Subcutaneous abdominal adipose tissue (tissue), 5 donors: ENCODE measurements at regions not wholly inside any gene's neighbourhood (a gene's known extent, or its start where the extent isn't known, plus 50 kb on each side); places are given as distances from the start of the nearest gene placed in this dataset.
"Not testable (repeated sequence)": the region's sequence is repeated elsewhere in the genome, so short reads cannot be mapped to it uniquely, and the experiment has no call there.

Source experiments
- H3K27ac ChIP-seq: one replicate; pipeline ENCODE4 v1.7.0; 2013; ENCODE audit warnings: low read depth, mild to moderate bottlenecking, inconsistent platforms, low read length, moderate library complexity
- H3K27me3 ChIP-seq, 5 donors: one replicate each; pipeline ENCODE4 v1.7.0; 2013; ENCODE audit warnings: low read length in 5 of 5, inconsistent platforms in 1 of 5; ENCODE audit not compliant: control insufficient read depth in 5 of 5, insufficient read depth in 4 of 5
- H3K36me3 ChIP-seq, 5 donors: one replicate each; pipeline ENCODE4 v1.7.0; 2013; ENCODE audit warnings: low read length in 5 of 5; ENCODE audit not compliant: control insufficient read depth in 5 of 5, insufficient read depth in 5 of 5
- H3K4me1 ChIP-seq, 5 donors: one replicate each; pipeline ENCODE4 v1.7.0; 2013; ENCODE audit warnings: low read length in 5 of 5, mild to moderate bottlenecking in 3 of 5, moderate library complexity in 1 of 5; ENCODE audit not compliant: control insufficient read depth in 5 of 5, insufficient read depth in 5 of 5
- H3K4me3 ChIP-seq, 5 donors: one replicate each; pipeline ENCODE4 v1.7.0; 2013; ENCODE audit warnings: low read length in 5 of 5, low read depth in 1 of 5
- H3K9ac ChIP-seq, 5 donors: one replicate each; pipeline ENCODE4 v1.7.0; 2013; ENCODE audit warnings: low read length in 5 of 5, mild to moderate bottlenecking in 4 of 5, moderate library complexity in 3 of 5
- H3K9me3 ChIP-seq, 5 donors: one replicate each; pipeline ENCODE4 v1.7.0; 2013; ENCODE audit warnings: low read length in 5 of 5; ENCODE audit not compliant: control insufficient read depth in 5 of 5
- donor health status: healthy.
- donor health status: healthy.
- donor health status: healthy.
- donor health status: healthy.
- donor health status: healthy.

DNA sequence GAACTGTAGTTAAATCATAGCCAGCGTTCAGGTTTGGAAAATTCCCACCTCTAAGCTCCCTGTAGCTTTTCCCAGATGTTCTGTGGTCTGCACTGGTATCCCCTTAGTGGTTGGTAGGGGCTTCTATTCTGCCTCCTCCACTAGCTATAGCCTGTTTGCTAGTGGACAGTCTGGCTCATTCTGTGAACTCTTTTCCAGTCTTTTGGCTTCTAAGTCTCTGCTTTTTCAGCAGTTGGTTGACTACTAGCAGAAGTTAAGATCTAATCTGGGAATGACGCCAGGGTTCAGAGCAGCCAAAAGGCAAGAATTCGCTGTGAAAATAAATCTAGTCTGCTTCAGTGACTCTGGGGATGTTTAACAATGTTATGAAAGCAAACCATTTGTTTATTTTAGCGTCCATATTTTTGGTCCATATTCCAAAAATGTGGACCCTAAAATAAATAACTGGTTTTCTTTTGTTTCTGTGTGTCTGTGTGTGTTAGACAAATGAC is 73.7 kb upstream of the WDR72 start:
- Histone ChIP-seq H3K4me1 (peaks cover 0 to 8% (median 7%) of the 10 kb centered on the region in 5 donors), H3K9ac (no peak overlapping the region), H3K9me3 (no peaks in the 10 kb centered on the region), H3K4me3 (no peak overlapping the region), H3K36me3 (no peaks in the 10 kb centered on the region), H3K27ac (no peak overlapping the region), H3K27me3 (peaks cover 0 to 2% (median 0%) of the 10 kb centered on the region in 5 donors)

DNA sequence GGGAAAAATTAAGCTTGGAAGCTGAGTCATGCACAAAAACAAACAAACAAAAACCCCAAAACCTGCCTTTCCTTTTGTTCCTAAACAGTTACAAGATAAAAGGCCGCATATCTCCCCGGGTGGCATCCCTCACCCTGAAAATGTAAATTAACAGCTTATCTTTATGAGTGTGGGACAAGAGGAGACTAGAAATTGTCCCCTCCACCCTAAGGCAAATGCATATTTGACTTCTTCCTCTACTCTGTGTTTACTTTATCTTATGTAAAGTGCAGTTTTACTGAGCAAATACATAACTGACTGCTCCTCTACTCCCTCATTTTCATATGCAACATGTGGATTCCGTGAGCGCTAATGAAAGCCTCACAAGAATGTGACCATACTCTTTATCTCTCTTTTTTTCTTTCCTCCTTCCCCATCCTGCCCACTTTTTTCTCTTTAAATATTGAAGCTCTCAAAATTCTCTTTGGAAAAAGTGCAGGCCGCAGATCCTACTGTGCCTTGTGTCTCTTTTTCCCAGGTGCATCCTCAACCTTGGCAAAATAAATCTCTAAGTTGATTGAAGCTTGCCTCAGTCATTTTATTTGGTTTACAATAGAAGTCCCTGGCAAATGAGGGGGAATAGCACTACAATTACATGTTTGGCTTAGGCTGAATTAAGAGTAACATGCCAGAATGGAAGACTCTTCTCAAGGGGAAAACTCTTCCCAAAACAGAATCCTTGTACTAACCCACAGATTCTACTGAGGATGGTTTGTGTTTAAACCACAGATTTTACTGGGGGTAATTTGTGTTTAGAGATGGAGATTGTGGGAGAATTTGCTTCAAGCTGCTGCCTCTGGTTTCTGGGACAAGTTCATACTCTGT is 72.7 kb upstream of the WDR72 start:
- Histone ChIP-seq H3K4me3 (no peak overlapping the region), H3K27ac (no peak overlapping the region), H3K36me3 (no peaks in the 10 kb centered on the region), H3K9me3 (no peaks in the 10 kb centered on the region), H3K27me3 (peaks cover 0 to 2% (median 0%) of the 10 kb centered on the region in 5 donors), H3K9ac (no peak overlapping the region), H3K4me1 (peaks cover 0 to 8% (median 7%) of the 10 kb centered on the region in 5 donors)

DNA sequence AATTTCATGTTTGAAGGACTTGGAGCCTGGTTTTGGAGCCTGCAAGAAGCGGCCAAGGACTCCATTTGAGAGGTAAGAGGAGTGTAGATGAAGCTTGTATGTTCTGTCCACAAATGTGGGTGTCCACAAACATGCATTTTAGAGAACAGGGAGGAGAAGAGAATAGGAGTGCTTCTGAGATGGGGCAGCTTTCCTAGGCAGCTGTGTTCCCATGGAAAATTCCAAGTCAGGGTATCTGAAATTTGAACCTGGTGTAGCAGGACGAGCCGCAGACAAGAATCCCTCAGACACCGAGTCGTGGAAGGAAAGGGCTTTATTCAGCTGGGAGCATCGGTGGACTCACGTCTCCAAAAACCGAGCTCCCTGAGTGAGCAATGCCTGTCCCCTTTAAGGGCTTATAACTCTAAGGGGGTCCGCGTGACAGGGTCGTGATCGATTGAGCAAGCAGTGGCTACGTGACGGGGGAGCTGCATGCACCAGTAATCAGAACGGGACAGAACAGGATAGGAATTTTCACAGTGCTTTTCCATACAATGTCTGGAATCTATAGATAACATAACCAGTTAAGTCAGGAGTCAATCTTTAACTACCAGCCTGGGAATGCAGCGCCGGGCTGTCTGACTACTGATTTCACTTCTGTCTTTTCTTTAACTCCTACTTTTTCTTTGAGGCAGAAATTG is 71.4 kb upstream of the WDR72 start:
- no peak overlapping the region for H3K4me3 ChIP-seq
- H3K27ac ChIP-seq, result no peak overlapping the region
- no peaks in the 10 kb centered on the region for H3K36me3 ChIP-seq
- no peaks in the 10 kb centered on the region for H3K9me3 ChIP-seq
- H3K27me3 ChIP-seq, result peaks cover 0 to 2% (median 0%) of the 10 kb centered on the region in 5 donors
- H3K4me1 ChIP-seq, result peaks cover 0 to 8% (median 7%) of the 10 kb centered on the region in 5 donors
- H3K9ac ChIP-seq, result no peak overlapping the region

GRCh38 chr15:53829923-53830459 is 70.5 kb upstream of the WDR72 start:
- H3K27me3 ChIP-seq, result peaks cover 0 to 2% (median 0%) of the 10 kb centered on the region in 5 donors
- H3K27ac ChIP-seq, result no peak overlapping the region
- H3K9ac ChIP-seq, result no peak overlapping the region
- peaks cover 0 to 8% (median 7%) of the 10 kb centered on the region in 5 donors for H3K4me1 ChIP-seq
- no peaks in the 10 kb centered on the region for H3K9me3 ChIP-seq
- no peak overlapping the region for H3K4me3 ChIP-seq
- no peaks in the 10 kb centered on the region for H3K36me3 ChIP-seq

GRCh38 chr15:53829471-53829870 is 70.0 kb upstream of the WDR72 start:
- H3K9ac ChIP-seq, result no peak overlapping the region
- H3K27me3 ChIP-seq, result peaks cover 0 to 2% (median 0%) of the 10 kb centered on the region in 5 donors
- H3K9me3 ChIP-seq, result peaks cover 0 to 2% (median 0%) of the 10 kb centered on the region in 5 donors
- H3K36me3 ChIP-seq, result no peaks in the 10 kb centered on the region
- peaks cover 0 to 8% (median 7%) of the 10 kb centered on the region in 5 donors for H3K4me1 ChIP-seq
- H3K27ac ChIP-seq, result no peak overlapping the region
- no peak overlapping the region for H3K4me3 ChIP-seq

GRCh38 chr15:53827355-53827754 is 67.9 kb upstream of the WDR72 start:
- Histone ChIP-seq H3K9me3 (peaks cover 0 to 2% (median 0%) of the 10 kb centered on the region in 5 donors), H3K27me3 (peaks cover 0 to 2% (median 0%) of the 10 kb centered on the region in 5 donors), H3K36me3 (no peaks in the 10 kb centered on the region), H3K9ac (no peak overlapping the region), H3K4me1 (no peaks in the 10 kb centered on the region), H3K4me3 (no peak overlapping the region), H3K27ac (no peak overlapping the region)

- no peaks in the 10 kb centered on the region for H3K36me3 ChIP-seq
- no peak overlapping the region for H3K9ac ChIP-seq
- no peak overlapping the region for H3K4me3 ChIP-seq
- no peaks in the 10 kb centered on the region for H3K4me1 ChIP-seq
- H3K27ac ChIP-seq, result no peak overlapping the region
- H3K9me3 ChIP-seq, result no peaks in the 10 kb centered on the region
- peaks cover 0 to 2% (median 0%) of the 10 kb centered on the region in 5 donors for H3K27me3 ChIP-seq
Observed at GRCh38 chr15:53811530-53811929, 52.1 kb upstream of the WDR72 start.

- not testable (repeated sequence) for H3K9ac ChIP-seq, H3K27ac ChIP-seq, H3K27me3 ChIP-seq, H3K36me3 ChIP-seq, H3K9me3 ChIP-seq, H3K4me1 ChIP-seq, H3K4me3 ChIP-seq
Observed at GRCh38 chr15:53810306-53810705, 50.8 kb upstream of the WDR72 start.
